GM21825 (cell line): ENCODE measurements at regions not wholly inside any gene's neighbourhood (a gene's known extent, or its start where the extent isn't known, plus 50 kb on each side); places are given as distances from the start of the nearest gene placed in this dataset.
"Not testable (repeated sequence)": the region's sequence is repeated elsewhere in the genome, so short reads cannot be mapped to it uniquely, and the experiment has no call there.

ENCODE experiments used
- ATAC-seq: cut with Tn5 transposase; IDR thresholded peaks from one replicate; pipeline ENCODE4 v1.9.1; 2021; ENCODE audit warnings: mild to moderate bottlenecking, moderate library complexity; ENCODE audit not compliant: unreplicated experiment

- no peak for ATAC-seq
These were observed 105.4 kb downstream of the RFX6 start for GRCh38 chr6:116982401-116982800.

GRCh38 chr6:116983375-116983774, 106.3 kb downstream of the RFX6 start:
- no peak for ATAC-seq

GRCh38 chr6:116986819-116987218, 109.8 kb downstream of the RFX6 start:
- ATAC-seq: no peak

GRCh38 chr6:116990679-116991078, 113.6 kb downstream of the RFX6 start:
- ATAC-seq: no peak

GRCh38 chr6:116992546-116992945, 115.5 kb downstream of the RFX6 start:
- ATAC-seq: no peak

GRCh38 chr6:116994447-116994846, 117.4 kb downstream of the RFX6 start:
- no peak for ATAC-seq

GRCh38 chr6:116996842-116997241, 119.8 kb downstream of the RFX6 start:
- ATAC-seq: no peak

- ATAC-seq: no peak
These were observed 120.5 kb downstream of the RFX6 start for GRCh38 chr6:116997496-116997895.

GRCh38 chr6:117007659-117008058, 130.6 kb downstream of the RFX6 start:
- no peak for ATAC-seq

- ATAC-seq: peak; percentile 55
These were observed 131.6 kb downstream of the RFX6 start for GRCh38 chr6:117008618-117009017.

- ATAC-seq: not testable (repeated sequence)
These were observed 137.8 kb downstream of the RFX6 start for GRCh38 chr6:117014641-117015473.

- not testable (repeated sequence) for ATAC-seq
These were observed 138.4 kb downstream of the RFX6 start for GRCh38 chr6:117015474-117015804.

- no peak for ATAC-seq
These were observed 141.7 kb downstream of the RFX6 start for GRCh38 chr6:117018771-117019170.

- no peak for ATAC-seq
These were observed 145.7 kb downstream of the RFX6 start for GRCh38 chr6:117022774-117023173.

GRCh38 chr6:117025310-117025709, 148.3 kb downstream of the RFX6 start:
- no peak for ATAC-seq

GRCh38 chr6:117028256-117028655, 151.2 kb downstream of the RFX6 start:
- ATAC-seq: no peak

GRCh38 chr6:117034547-117034946, 157.5 kb downstream of the RFX6 start:
- ATAC-seq: no peak

GRCh38 chr6:117034971-117035370, 157.9 kb downstream of the RFX6 start:
- ATAC-seq: no peak

GRCh38 chr6:117050301-117050700, 173.3 kb downstream of the RFX6 start:
- no peak for ATAC-seq

- ATAC-seq: no peak
These were observed 193.2 kb upstream of the VGLL2 start for GRCh38 chr6:117072134-117072533.

- ATAC-seq: no peak
These were observed 192.6 kb upstream of the VGLL2 start for GRCh38 chr6:117072781-117073180.

- ATAC-seq: no peak
These were observed 190.7 kb upstream of the VGLL2 start for GRCh38 chr6:117074672-117075071.

GRCh38 chr6:117075218-117075617, 190.1 kb upstream of the VGLL2 start:
- no peak for ATAC-seq
